ENCODE measurements at regions not wholly inside any gene's neighbourhood (a gene's known extent, or its start where the extent isn't known, plus 50 kb on each side); places are given as distances from the start of the nearest gene placed in this dataset.

DNA sequence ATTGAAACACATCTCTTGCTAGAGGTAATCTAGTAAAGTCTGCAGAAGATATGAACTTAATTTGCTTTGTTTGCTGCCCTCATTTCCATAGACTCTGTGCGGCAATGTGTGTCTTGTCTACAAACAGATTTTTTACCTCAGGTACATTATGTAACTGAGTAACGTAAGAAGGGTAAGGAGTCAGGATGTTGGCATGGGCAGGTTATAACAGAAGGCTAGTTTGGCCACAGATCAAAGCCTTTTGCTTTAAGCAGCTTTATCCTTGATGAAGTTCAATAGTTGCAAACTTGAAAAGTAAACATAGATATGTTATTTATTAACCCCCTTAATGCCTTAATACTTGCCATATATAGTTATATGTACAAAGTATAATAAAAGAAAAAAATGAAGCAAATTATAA lies 391.6 kb upstream of the FKBP1C start:
- ChIA-PET CTCF (no interaction called here), POLR2A (no interaction called here)
- TF ChIP-seq, protein P1, sequence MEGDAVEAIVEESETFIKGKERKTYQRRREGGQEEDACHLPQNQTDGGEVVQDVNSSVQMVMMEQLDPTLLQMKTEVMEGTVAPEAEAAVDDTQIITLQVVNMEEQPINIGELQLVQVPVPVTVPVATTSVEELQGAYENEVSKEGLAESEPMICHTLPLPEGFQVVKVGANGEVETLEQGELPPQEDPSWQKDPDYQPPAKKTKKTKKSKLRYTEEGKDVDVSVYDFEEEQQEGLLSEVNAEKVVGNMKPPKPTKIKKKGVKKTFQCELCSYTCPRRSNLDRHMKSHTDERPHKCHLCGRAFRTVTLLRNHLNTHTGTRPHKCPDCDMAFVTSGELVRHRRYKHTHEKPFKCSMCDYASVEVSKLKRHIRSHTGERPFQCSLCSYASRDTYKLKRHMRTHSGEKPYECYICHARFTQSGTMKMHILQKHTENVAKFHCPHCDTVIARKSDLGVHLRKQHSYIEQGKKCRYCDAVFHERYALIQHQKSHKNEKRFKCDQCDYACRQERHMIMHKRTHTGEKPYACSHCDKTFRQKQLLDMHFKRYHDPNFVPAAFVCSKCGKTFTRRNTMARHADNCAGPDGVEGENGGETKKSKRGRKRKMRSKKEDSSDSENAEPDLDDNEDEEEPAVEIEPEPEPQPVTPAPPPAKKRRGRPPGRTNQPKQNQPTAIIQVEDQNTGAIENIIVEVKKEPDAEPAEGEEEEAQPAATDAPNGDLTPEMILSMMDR (IDR thresholded peaks at IDR 0.05; ENCODE audit: unreplicated experiment) = no peak
- Mint-ChIP-seq H3K27ac (ENCODE audit: low read depth, unreplicated experiment) (no peak overlapping the region), H3K27me3 (ENCODE audit: insufficient read depth, unreplicated experiment) (no peaks in the 10 kb centered on the region), H3K4me3 (ENCODE audit: unreplicated experiment) (no peak overlapping the region), H3K36me3 (ENCODE audit: insufficient read depth, unreplicated experiment) (no peaks in the 10 kb centered on the region), H3K9me3 (ENCODE audit: unreplicated experiment) (no peaks in the 10 kb centered on the region), H3K4me1 (ENCODE audit: insufficient read depth, unreplicated experiment) (no peaks in the 10 kb centered on the region)
- intact Hi-C loops (cut with micrococcal nuclease) = no loop called here
- BruUV-seq (replicated peaks) = no TSS peak
- no peak for DNase-seq (ENCODE audit: unreplicated experiment)

DNA sequence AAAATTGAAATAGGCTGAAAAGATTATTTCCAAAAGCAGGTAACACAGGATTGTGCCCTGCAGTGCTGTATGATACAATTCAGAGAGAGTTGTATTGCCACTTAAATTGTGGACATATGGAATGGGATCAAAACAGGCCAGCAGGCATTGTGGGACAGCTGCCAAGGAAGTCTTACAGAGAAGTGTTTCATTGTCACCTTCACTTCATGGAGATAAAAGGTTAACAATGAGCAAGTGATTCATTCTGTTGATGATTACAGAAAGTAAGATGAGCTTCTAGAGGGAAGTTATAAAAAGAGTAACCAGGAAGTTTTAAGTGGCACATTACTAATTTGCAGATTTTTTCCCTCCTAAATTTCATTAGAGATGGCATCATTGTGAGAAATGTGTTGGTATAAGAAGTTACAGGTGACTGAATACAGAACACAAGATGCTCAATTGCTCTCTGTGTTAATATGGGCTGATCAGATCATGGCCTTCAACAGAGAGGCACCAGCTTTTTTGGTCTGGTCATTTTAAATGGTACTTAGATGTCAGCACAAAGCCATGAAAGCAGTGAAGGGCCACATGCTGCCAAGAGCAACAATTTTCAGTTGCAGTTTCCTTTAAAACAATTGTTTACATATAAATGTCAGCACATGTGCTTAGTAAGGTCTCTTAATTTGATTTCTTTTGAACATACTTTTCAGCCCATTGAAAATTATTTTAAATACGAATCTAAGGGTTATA lies 402.5 kb upstream of the FKBP1C start:
- H3K4me3 Mint-ChIP-seq (ENCODE audit: unreplicated experiment) = no peak overlapping the region
- DNase-seq (ENCODE audit: unreplicated experiment) = no peak
- no peak overlapping the region for H3K27ac Mint-ChIP-seq (ENCODE audit: low read depth, unreplicated experiment)
- peaks cover 9% of the 10 kb centered on the region for H3K27me3 Mint-ChIP-seq (ENCODE audit: insufficient read depth, unreplicated experiment)
- H3K4me1 Mint-ChIP-seq (ENCODE audit: insufficient read depth, unreplicated experiment) = no peaks in the 10 kb centered on the region
- TF ChIP-seq, protein P1 (IDR thresholded peaks at IDR 0.05; ENCODE audit: unreplicated experiment) = no peak
- H3K36me3 Mint-ChIP-seq (ENCODE audit: insufficient read depth, unreplicated experiment) = no peaks in the 10 kb centered on the region
- BruUV-seq (replicated peaks) = no TSS peak
- CTCF ChIA-PET = no interaction called here
- no peaks in the 10 kb centered on the region for H3K9me3 Mint-ChIP-seq (ENCODE audit: unreplicated experiment)
- POLR2A ChIA-PET = no interaction called here
- intact Hi-C loops (cut with micrococcal nuclease) = no loop called here

DNA sequence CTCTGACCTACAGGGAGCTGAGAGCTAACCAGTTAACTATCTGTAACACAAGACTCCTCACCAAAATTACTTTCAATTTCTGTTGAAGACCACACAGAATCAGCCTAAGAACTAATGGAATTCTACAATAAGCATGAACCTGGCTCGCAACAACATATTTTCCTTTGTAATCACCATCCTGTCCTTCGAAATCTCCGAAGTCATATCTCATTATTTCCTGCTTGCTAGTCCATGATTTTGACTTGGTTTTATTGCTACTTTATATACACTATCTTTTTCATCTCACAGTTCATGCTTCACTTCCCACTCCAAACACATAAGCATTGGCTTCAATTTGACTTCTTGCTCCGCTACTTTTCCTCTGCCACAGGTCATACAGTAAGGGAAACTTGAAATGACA lies 405.8 kb upstream of the FKBP1C start:
- POLR2A ChIA-PET = no interaction called here
- intact Hi-C loops (cut with micrococcal nuclease) = no loop called here

DNA sequence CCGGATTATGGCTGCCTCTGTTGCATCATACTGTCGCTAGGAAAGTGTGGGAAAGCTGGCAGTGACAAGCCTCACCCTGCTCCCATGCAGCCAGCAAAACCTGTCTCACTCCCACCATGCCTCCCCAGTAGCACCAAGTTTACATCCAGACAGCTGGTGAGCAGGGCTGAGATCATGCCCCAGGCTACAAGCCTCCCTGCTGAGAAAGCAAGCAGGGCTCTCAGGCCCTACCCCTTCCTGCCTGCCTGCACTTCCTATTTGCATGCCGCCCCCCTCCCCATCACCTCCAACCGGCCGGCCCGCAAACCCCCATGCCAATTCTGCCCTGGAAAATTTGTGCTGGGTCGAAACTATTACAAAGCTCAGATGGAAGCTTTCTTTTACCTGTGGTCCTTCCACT lies 408.2 kb upstream of the FKBP1C start:
- BruUV-seq (replicated peaks) = no TSS peak
- Mint-ChIP-seq H3K36me3 (ENCODE audit: insufficient read depth, unreplicated experiment) (no peaks in the 10 kb centered on the region), H3K4me3 (ENCODE audit: unreplicated experiment) (no peak overlapping the region)

More for the DNA sequence above, 405.8 kb upstream of the FKBP1C start:
- TF ChIP-seq, protein P1 (IDR thresholded peaks at IDR 0.05; ENCODE audit: unreplicated experiment) = no peak
- no peak overlapping the region for H3K4me3 Mint-ChIP-seq (ENCODE audit: unreplicated experiment)
- H3K27ac Mint-ChIP-seq (ENCODE audit: low read depth, unreplicated experiment) = no peak overlapping the region
- CTCF ChIA-PET = interaction anchor here (0.7 kb wide), 1 partner anchor 9 kb away, joined by 4 read pairs; no protein-coding TSS in a partner anchor
- no peaks in the 10 kb centered on the region for H3K36me3 Mint-ChIP-seq (ENCODE audit: insufficient read depth, unreplicated experiment)
- H3K4me1 Mint-ChIP-seq (ENCODE audit: insufficient read depth, unreplicated experiment) = no peaks in the 10 kb centered on the region
- no peak for DNase-seq (ENCODE audit: unreplicated experiment)
- H3K27me3 Mint-ChIP-seq (ENCODE audit: insufficient read depth, unreplicated experiment) = peaks cover 6% of the 10 kb centered on the region
- BruUV-seq (replicated peaks) = no TSS peak
- no peaks in the 10 kb centered on the region for H3K9me3 Mint-ChIP-seq (ENCODE audit: unreplicated experiment)

More for the DNA sequence above, 408.2 kb upstream of the FKBP1C start:
- Mint-ChIP-seq H3K27ac (ENCODE audit: low read depth, unreplicated experiment) (no peak overlapping the region), H3K4me1 (ENCODE audit: insufficient read depth, unreplicated experiment) (no peaks in the 10 kb centered on the region), H3K9me3 (ENCODE audit: unreplicated experiment) (no peaks in the 10 kb centered on the region), H3K27me3 (ENCODE audit: insufficient read depth, unreplicated experiment) (no peaks in the 10 kb centered on the region)
- ChIA-PET POLR2A (no interaction called here), CTCF (interaction anchor here (0.6 kb wide), 2 partner anchors 463 to 959 kb away, joined by 3 to 4 read pairs; no protein-coding TSS in a partner anchor)
- TF ChIP-seq, protein P1 (IDR thresholded peaks at IDR 0.05; ENCODE audit: unreplicated experiment) = no peak
- DNase-seq (ENCODE audit: unreplicated experiment) = no peak
- intact Hi-C loops (cut with micrococcal nuclease) = no loop called here
